HG03378 (cell line): ENCODE measurements at regions not wholly inside any gene's neighbourhood (a gene's known extent, or its start where the extent isn't known, plus 50 kb on each side); places are given as distances from the start of the nearest gene placed in this dataset.

Experiments used
- ATAC-seq: cut with Tn5 transposase; IDR thresholded peaks from one replicate; pipeline ENCODE4 v1.9.1; 2021; ENCODE audit warnings: mild to moderate bottlenecking, moderate library complexity; ENCODE audit not compliant: unreplicated experiment

- ATAC-seq, result no peak
Measured at GRCh38 chr18:47418746-47419145, 167.3 kb upstream of the SKOR2 start.

- no peak for ATAC-seq
Measured at GRCh38 chr18:47417807-47418206, 166.3 kb upstream of the SKOR2 start.

- ATAC-seq, result no peak
Measured at GRCh38 chr18:47415881-47416280, 164.4 kb upstream of the SKOR2 start.

GRCh38 chr18:47413327-47413726 lies 161.9 kb upstream of the SKOR2 start:
- ATAC-seq, result no peak

- ATAC-seq, result no peak
Measured at GRCh38 chr18:47412924-47413323, 161.5 kb upstream of the SKOR2 start.

- no peak for ATAC-seq
Measured at GRCh38 chr18:47411159-47411558, 159.7 kb upstream of the SKOR2 start.

- ATAC-seq, result no peak
Measured at GRCh38 chr18:47410139-47410538, 158.7 kb upstream of the SKOR2 start.

GRCh38 chr18:47409519-47409918 lies 158.1 kb upstream of the SKOR2 start:
- ATAC-seq, result no peak

DNA sequence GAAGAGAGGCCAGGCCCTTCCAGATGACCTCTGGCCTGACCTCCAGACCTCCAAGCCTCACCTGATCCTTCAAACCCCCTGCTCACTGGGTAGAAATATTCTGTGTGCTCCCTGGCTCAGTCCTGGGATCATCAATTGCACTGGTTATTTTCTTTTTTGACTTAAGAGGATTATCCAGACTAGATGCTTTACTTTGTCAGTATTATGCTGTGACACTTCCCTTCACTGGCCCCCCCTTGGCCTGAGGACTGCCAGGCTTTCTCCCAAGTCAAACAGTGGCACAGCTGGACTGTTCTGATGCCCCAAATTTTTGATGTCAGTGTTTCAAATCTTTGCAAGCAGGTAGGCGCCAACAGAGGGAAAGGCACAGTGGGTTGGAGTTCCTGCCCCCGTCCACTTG lies 156.3 kb upstream of the SKOR2 start:
- no peak for ATAC-seq

DNA sequence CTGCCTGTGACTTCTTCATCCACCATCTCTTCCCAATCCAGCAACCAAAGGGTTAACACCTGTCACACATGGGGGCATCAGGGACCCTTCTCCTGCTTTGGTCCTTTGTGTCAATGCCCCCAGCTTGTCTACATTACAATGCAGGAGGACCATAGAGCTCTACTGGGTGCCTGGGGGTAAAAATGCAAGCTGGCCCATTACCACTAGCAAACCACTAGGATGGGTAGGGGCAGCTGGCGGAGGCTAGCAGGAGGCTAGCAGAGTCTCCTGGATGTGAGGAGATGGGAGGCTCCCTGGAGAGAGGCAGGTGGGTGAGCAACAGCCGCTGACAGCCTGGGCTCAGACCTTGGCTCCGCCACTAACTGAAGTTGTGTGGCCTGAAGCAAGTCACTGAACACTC lies 153.4 kb upstream of the SKOR2 start:
- no peak for ATAC-seq

DNA sequence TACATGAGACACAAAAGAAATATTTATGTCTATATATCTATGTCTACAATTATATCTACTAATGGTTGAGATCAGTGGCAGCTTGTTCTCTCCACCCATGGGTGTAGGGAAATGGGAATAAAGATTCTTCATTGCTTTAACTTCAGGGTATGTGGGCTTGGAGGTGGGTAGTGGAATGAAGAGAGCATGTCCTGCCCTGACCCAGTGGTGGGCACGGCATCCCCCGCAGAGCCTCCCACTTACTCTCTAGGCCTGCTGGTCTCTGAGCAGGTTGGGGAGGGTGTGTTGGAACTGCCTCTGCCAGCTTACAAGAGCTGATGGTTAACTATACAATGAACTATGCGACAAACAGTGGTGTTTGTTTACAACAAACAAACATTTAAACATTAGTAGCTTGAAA lies 152.5 kb upstream of the SKOR2 start:
- no peak for ATAC-seq

GRCh38 chr18:47403317-47403716 lies 151.9 kb upstream of the SKOR2 start:
- no peak for ATAC-seq

DNA sequence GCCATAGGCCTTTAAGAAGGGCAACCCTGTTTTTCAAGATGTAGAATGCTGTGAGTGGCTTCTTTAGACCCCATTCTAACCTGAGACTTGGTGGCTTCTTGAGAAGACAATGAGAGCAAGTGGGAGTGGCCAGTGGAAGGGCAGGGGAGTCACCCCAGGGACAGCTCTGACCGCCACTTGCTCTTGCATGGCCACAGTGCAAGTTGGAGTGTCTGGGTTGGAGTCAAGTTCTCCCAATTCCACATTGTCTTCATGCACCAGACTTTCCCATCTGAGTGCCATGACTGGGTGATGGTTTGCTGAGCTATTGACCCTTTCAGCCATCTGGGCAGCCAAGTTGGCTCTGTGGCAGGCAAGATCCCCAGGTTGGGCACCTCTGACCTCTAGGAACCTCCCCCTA lies 148.0 kb upstream of the SKOR2 start:
- ATAC-seq, result no peak

DNA sequence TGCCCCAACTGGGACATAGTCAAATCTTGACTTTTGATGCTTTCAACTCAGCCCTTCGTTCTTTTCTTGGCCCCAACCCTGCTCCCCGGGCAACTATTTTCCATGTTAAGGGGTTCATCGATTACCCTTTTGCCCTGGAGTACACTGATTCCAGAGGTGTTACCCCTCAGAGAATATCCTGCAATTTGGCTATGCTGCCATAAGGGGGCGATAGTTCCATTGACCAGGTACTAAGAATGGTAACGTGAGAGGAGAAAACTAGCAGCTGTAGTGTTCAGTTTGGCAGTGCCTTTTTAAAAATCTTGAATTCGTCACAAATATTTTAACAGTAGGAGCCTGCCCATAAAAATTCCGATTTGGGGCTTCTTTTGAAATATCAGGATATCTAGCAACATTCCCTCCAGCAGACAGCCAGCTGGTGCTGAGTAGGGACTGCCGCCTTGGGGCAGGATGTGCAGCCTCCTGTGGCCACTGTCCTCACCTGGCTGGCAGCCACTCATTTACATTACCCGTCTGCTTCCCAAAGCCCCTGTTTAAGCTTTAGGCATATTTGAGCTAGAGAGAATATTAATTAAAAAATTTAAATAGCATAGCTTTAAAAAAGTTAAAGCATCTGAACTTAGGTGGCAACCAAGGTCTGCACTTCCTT lies 146.3 kb upstream of the SKOR2 start:
- no peak for ATAC-seq

GRCh38 chr18:47391665-47392064 lies 140.2 kb upstream of the SKOR2 start:
- no peak for ATAC-seq

- no peak for ATAC-seq
Measured at GRCh38 chr18:47390410-47391024, 139.1 kb upstream of the SKOR2 start.

GRCh38 chr18:47389210-47389609 lies 137.8 kb upstream of the SKOR2 start:
- ATAC-seq, result no peak

DNA sequence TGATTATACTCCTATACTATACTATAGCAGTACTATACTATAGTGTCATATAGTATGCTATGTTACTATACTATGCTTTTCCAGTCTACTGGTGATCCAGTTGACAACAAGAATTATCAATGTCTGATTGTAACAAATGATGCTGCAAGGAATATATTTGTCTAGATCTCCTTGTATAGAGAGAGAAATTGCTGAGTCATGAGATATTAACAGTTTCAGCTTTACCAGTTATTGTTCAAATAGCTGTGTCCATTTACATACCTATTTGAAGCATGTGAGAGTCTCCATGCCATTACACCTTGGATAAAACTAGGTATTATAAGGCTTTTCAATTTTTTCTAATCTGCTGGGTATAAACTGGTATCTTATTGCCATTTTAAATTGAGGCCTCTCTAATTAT lies 136.4 kb upstream of the SKOR2 start:
- ATAC-seq, result no peak

GRCh38 chr18:47383729-47384128 lies 132.3 kb upstream of the SKOR2 start:
- no peak for ATAC-seq

GRCh38 chr18:47381975-47382570 lies 130.6 kb upstream of the SKOR2 start:
- no peak for ATAC-seq

DNA sequence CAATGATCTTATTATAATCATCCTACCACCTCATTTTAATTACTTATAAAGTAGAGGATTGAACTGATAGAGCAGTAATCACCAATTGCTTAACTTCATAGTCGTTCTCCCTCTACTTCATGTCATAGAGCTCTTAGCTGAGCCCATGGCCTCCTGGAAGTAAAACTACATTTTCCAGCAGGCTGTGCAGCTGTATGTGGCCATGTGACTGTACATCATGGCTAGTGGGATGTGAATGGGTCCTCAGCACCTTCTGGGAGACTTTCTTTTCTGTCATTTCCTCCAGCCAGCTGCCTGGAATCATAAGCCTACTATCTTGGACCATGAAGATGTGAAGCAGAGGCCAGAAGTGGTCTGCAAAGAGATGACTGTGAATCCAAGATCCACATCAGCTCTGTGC lies 128.7 kb upstream of the SKOR2 start:
- no peak for ATAC-seq

DNA sequence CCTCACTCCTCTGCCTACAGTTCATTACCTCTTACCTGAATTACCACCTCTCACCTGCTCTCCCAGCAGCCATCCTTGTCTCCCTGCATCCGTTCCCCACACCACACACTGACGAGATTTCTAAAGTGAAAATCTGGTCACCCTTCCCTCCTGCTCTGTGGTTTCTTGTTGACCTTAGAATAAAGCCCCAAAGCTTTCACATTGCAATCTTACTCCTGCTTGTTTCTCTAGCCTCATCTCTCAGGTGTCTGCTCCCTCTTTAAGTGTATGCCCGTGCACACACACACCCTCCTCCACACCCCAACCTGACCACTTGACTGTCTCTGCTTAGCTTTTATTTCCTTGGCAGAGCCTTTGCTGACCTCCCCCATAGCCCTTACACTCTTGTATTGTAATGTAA lies 122.0 kb upstream of the SKOR2 start:
- ATAC-seq, result no peak

DNA sequence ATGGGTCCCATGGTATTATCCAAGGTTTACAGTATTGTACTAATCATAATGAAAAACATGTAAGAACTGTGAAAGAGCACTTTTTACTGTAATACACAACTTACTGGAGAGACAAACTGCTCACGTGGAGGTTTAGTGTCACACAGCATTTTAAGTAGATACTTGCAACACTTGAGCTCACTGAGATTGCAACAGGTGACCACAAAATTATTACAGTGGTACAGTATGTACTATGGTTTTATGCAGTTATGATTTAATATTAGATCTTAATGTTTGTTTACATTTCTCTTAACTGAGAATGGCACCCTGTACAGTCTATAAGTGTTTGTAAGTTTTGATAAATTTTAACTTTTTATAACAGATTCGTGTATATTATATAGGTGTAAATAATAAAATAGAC lies 118.6 kb upstream of the SKOR2 start:
- ATAC-seq, result no peak
